ENCODE measurements at regions not wholly inside any gene's neighbourhood (a gene's known extent, or its start where the extent isn't known, plus 50 kb on each side); places are given as distances from the start of the nearest gene placed in this dataset.
"Not testable (repeated sequence)": the region's sequence is repeated elsewhere in the genome, so short reads cannot be mapped to it uniquely, and the experiment has no call there.

DNA sequence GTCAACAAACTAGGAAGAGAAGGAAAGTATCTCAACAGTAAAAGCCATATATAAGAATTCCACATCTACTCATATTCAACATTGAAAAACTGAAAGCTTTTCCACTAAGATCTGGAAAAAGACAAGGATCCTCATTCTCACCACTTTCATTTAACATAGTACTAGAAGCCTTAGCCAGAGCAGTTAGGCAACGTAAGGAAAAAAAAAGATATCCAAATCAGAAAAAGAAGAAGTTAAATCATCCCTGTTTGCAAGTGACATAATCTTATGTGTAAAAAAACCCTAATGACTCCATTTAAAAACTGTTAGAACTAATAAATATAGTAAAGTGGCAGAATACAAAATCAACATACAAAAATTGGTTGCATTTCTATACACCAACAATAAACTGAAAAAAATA, 426.2 kb downstream of the BCAT1 start:
- DNase-seq (ENCODE audit: low read depth in 2 of 2, low spot score in 1 of 2): no peak

DNA sequence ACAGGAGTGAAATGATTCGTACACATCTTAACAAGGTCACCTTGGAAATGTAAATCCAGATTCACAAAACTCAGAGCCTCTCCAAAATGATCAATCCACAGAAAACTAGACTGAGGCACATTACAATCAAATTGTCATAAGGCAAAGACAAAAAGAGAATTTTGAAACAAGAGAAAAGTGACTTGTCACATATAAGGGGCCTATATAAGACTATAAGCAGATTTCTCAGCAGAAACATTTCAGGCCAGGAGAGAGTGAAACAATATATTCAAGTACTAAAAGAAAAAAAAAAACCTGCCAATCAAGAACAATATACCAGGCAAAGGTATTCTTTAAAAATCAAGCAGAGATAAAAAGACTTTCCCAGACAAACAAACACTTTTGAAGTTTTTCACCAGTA, 429.1 kb downstream of the BCAT1 start:
- DNase-seq (ENCODE audit: low read depth in 2 of 2, low spot score in 1 of 2): no peak

DNA sequence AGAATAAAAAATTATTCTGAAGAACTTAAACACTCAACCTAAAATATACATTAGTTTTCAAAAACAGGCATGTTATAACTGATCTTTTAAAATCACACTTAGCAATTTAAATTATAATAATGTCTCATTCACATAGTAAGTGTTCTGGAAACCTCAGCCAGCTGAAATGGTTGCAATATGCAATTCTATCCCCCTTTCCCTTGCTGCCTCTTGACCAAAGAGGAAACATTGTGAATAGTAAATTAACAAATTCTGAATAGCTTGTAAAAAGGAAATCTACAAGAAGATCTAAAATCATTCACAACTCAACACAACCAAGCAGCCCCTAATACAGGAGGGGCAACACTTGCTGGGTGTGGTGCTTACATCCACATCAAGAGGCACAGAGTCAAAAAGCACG, 431.9 kb downstream of the BCAT1 start:
- DNase-seq (ENCODE audit: low read depth in 2 of 2, low spot score in 1 of 2): no peak

DNA sequence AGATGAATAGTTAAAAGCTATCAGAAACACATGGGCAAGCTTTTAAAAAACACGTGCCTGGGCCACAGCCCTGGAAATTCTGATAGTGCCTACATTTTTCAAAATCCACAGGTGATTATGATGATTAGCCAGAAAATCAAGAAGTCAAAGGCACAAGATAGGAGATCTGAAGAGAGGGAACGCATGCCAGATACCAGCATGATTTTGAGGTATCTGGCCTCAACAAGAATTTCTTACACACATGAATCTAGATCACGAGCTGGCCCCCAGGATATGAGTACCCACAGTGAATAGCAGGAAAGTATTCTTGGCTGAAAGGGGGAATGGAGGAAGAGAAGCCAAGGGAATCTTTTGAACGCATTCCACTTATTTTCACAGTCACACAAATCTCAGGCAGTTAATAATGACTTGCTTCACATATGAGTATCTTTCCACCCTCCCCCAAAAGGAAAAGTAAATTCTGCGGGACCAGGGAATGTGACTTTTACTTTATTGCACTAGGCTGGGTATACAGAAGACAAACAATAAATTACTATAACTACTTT, 438.2 kb downstream of the BCAT1 start:
- no peak for DNase-seq (ENCODE audit: low read depth in 2 of 2, low spot score in 1 of 2)

DNA sequence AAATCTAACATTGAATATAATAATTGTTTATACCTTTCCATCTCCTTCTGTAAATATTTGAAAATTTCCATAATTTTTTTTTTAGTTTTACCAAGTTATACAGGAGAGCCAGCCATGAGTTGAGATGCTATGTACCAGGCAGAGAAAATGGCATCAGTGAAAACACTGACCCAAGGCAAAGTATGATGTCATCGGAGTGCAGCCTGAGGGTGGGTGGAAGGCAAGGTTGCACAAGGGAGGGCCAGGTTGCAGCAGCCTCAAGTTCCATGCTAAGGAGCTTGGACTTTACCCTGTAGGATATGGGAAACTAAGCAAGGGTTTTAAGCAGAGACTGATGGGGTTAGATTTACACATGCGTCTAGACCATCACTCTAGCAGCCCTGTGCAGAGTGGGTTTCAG, 441.1 kb downstream of the BCAT1 start:
- no peak for DNase-seq (ENCODE audit: low read depth in 2 of 2, low spot score in 1 of 2)

DNA sequence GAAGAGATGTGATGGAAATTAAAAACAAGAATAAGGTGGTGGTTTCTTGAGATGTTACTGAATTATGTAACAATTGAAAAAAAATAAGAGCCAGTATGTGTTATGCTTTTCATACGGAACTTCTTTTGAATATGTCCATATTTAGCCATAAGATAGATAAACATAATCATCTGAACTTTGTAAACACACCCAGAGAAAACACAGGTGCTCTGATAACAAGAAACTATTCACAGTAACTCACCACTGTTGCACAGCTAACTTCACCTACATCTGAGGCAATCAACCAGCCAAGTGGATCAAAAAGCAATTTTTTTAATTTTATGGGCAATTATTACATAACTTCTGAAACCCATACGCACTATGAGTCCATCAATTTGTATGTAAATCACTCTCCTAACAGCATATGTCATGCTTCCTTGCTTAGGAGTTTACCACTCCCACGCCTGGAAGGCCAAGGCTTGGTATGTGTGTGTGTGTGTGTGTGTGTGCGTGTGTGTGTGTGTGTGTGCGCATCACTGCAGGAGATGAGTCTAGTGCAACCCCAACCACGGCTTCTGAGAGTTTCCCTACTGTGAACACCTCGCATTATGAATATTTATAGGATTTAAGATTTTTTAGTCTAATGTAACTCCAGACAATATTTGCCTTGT, 443.4 kb downstream of the BCAT1 start:
- no peak for DNase-seq (ENCODE audit: low read depth in 2 of 2, low spot score in 1 of 2)

DNA sequence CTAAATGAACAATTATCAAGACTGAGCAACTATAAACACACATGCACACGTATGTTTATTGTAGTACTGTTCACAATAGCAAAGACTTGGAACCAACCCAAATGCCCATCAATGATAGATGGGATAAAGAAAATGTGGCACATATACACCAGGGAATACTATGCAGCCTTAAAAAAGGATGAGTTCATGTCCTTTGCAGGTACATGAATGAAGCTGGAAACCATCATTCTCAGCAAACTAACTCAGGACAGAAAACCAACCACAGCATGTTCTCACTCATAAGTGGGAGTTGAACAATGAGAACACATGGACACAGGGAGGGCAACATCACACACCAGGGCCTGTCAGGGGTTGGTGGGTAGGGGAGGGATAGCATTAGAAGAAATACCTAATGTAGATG, 445.4 kb downstream of the BCAT1 start:
- not testable (repeated sequence) for DNase-seq (ENCODE audit: low read depth in 2 of 2, low spot score in 1 of 2)

DNA sequence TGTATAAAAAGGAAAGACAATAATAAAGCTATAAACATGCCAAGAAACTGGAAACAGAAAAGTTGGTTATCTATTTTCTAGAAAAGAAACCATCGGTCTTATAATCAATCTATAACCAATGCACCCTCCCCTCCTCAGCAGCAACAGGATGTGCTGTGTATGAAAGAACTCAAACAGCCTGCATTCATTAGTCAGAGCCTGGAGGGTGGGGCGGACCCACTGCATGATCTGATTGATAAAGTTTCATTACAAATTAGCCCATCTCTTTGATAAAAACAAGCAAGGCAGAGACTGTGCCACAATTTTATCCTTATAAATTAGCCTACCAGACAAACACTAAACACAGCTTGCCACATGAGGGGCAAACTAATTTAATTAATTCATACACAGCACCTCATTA, 448.1 kb downstream of the BCAT1 start:
- DNase-seq (ENCODE audit: low read depth in 2 of 2, low spot score in 1 of 2): no peak

DNA sequence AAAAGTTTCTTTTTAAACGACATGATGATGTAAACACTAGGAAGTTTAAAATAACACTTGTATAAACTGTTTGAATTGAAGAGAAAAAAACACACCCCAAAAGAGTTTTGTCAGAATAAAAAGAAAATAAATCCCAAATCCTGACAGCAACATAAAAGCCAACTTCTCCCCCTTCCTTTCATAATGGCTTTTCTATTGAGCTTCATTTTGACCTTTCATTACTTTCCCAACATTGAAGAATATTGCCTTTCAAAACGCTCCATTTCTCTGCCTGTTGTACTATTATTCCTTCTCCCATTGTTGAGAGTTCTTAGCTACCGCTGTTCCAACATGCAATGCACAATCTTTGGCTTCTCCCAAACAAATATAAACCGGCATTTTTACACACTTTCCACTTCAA, 448.5 kb downstream of the BCAT1 start:
- DNase-seq (ENCODE audit: low read depth in 2 of 2, low spot score in 1 of 2): no peak

DNA sequence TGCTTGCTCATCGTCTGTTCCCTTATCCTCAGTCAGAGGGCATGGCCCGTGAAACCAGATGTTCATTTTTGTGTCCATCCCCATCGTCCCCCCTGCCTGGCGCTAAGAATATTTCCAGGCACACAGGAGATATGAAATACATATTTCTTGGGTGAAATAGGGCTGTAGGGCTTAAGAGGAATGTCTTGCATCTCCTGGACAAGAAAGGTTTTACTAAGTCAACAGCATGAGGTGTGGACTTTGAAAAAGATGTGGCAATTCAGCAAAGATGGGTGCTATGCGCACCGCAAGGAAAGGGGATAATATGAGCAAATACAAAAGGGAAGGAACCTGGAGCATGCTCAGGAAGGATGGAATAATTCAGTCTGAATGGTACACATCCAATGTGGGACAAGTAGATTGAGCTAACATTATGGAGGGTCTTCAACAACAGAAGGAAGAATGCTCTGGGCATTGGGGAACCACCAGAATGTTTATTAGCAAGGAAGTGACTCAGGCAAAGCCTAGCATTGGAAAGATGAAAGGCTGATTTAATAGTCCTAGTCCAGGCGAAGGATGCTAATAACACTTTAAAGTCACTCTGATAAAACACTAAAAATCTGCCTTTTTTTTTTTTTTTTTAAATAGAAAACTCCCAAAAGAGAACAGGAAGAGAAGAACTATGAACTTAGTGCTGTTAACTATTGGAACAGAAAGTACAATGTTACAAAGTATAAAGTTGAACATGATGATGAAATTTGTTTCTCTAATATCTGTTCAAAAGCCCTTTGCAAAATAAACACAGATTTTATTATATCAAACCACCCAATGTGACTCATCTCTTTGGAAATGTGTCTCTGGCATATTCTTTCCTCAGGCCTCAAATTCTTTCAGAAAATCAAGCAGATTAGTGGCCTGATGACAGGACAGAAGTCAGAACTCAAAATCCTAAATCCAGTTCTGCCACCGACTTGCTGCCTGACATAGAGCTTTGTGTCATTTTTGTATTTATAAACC, 449.5 kb downstream of the BCAT1 start:
- no peak for DNase-seq (ENCODE audit: low read depth in 2 of 2, low spot score in 1 of 2)

DNA sequence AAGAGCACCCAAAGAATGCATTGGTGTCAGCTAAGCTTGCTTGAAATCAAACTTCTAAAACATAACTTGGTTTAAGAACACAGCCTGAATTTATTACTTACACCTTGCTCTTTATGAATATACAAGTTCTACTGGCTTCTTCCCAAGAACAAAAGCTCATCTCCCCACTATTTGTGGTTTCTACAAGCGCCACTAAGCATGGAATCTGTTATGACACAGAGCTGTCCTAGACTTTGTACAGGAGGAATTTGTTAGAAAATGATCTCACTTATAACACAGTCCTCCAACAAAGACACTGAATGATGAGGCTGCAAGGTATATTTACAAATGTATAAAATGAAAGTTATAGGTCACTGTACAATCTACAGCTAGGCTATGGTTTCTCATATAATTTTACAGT, 452.1 kb downstream of the BCAT1 start:
- no peak for DNase-seq (ENCODE audit: low read depth in 2 of 2, low spot score in 1 of 2)

DNA sequence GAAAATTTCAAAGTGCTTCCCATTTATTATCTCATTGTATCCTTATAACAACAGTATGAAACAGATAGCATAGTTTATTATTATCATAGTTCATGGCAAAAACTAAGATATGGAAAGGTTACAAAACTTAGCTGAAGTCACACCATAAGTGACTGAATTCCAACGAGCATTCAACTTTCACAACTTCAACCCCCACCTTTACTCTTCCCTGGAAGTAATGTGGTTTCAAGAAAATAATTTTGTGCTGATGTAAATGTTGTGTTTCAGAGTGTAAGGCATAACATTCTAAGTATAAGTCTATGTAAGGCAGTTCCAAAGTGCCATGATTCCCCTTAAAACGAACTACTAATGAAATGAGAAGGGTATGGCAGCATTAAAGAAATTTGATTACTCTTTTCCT, 454.5 kb downstream of the BCAT1 start:
- no peak for DNase-seq (ENCODE audit: low read depth in 2 of 2, low spot score in 1 of 2)

DNA sequence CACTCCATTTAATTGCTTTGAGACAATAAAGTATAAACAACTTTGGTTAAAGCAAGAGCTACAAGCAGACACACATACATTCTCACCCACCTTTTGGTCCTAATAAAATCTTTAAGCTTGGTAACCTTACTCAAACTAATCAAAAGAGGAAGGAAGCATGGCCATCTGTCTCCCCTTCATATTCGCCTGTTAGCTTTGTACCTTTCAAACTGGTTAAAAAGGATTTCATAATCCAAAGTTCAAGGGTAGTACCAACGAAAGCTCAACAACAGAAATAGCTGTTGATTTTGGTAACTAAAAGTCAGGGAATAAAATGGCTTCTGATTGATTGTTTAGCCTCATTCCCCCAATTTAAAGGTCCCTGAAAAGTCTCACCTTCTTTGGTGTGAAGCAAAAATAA, 456.9 kb downstream of the BCAT1 start:
- DNase-seq (ENCODE audit: low read depth in 2 of 2, low spot score in 1 of 2): no peak

DNA sequence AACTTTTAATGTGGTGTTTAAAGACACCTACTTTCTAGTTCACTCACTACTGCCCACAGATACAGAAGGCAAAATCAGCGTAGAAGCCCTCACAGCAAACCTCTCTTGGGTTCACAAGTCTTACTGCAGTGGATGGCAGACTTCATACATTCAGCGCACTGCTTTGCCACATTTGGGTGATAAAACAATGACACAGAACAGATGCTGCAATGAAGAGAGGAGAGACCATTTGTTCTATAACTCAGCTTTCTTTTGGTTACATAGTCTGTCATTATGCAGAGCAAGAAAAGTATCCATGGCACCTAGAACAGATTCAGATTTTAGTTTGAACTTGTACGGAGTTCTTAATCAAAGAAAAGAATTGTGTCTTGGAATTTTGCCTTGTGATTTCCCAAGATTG, 459.0 kb downstream of the BCAT1 start:
- no peak for DNase-seq (ENCODE audit: low read depth in 2 of 2, low spot score in 1 of 2)

DNA sequence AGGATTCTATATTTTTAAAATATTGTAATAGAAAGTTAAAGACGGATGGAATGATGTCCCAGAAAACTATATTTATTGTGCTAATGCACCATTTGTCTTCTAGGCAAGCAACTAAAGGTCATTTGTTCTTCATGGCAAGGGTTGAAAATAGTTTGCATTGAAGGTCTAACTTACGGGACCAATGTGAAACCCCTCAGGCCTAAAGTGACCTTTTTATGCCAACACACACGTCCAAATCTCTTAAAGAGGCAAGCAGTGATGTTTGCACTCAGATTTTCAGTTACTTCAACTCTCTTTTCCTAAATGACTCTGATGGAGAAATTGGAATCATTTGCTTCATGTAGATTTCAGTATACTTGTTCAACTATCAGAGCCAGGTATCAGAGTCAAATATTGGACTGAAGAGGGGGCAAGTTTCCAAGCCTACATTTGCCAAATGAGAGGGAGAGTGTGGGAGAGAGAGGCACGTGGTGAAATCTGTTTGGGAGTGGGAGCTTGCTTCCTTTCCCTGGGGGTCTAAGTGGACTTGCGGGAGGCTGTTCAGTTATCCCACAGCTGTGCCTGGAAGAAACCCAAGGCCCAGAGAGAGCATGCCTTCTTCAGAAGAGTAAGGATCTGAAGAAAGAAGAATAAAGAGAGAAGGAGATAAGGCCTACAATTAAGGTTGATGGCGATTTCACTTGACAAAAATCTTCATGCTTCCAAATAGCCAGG, 459.8 kb downstream of the BCAT1 start:
- DNase-seq (ENCODE audit: low read depth in 2 of 2, low spot score in 1 of 2): no peak

DNA sequence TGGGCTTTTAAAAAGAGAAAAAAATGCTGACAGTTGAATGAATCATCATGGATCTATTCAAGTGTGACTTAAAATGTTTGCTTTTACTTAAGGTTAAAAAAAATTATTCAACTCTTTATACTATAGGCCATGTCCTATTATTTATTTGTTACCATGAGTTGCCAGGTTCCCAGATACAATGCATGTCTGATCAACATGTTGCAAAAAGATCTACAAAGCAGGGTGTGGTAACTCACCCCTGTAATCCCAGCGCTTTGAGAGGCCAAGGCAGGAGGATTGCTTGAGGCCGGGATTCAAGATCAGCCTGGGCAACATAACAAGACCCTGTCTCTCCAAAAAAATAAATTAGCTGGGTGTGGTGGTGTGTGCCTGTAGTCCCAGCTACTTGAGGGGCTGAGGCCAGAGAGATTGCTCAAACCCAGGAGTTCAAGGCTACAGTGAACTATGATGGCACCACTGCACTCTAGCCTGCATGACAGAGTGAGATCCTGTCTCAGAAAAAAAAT, 460.8 kb downstream of the BCAT1 start:
- no peak for DNase-seq (ENCODE audit: low read depth in 2 of 2, low spot score in 1 of 2)

DNA sequence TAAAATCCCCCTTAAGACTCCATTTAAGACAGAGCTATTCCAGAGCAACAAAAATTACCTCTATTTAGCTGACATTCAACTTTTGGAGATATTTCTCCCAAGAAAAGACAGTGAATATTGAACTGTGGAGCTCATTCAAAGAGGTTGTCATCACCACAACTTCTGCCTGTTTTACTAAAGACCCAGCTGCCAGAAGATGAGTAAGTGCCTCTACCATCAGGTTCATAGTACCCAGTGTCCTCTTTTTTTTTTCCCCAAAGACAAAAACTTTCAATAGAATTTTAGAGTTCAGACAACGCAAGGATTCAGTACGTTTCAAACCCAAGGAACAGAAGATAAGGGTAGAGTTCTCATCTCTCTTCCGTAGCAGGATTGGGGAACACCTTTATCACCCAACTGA, 461.3 kb downstream of the BCAT1 start:
- no peak for DNase-seq (ENCODE audit: low read depth in 2 of 2, low spot score in 1 of 2)

DNA sequence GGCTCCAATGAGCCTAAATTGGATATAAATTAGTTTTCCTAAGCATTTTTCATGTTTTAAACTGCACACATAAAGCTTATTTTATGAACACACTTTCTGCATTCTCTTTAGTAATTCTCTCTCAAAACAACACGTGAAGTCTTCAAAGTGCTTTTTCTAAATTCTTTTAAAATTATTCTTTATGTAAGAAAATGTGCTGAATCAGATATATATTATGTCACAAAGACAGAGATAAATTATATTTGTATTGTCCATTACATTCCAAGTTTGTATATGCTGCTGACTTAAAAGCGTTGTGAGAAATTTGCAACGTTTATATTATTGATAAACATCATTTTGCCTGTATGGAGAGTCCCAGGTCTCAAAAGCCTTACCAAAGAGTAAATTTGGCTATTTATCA, 465.2 kb downstream of the BCAT1 start:
- DNase-seq (ENCODE audit: low read depth in 2 of 2, low spot score in 1 of 2): no peak

DNA sequence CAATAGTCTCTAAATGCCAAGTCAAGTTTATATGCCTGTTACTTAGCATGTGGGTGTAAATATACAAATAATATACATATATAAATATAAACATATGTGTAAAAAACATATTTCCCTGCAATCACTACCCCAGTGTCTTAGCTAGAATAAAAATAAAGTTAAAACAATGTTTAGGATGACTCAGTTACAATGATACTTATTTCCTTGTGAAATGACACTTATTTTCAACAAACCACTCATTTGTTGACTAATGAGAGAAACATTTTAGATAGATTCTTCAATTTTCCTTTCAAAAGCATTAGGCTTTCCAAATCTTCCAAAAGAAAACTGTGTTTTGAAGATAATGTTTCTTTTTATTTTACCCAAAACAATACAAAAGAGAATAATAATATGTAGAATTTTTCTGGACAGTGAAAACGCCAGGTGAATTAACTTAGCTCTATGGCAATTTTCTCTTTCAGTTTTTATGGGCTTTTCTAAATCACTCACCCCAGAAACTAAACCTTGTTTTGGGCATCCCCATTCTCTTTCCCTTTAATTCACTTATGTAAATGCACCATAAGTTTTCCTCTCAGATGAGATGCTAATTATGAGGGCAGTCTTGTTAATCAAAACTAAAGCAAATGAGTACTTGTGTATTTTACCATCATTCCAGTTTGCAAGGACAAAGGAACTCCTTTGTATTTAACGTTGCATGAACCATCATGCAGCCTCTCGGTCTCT, 465.9 kb downstream of the BCAT1 start:
- DNase-seq (ENCODE audit: low read depth in 2 of 2, low spot score in 1 of 2): no peak

DNA sequence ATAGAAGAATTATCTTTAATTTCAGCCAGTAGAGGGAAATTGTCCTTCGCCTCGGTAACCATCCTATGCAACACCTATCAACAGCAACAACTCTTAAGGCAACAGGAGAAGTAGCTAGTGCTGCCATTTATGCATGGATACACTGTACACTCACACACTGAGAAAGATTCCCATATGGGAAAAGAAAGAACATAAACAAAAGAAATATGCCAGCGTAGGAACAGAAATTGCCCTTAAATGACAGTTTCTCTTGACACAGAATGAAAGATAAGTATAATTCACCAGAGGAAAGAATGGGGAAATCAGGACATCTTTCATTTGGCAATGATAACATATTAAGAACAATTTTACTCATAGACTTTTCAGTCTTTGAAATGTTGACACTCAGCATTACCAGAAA, 466.9 kb downstream of the BCAT1 start:
- DNase-seq (ENCODE audit: low read depth in 2 of 2, low spot score in 1 of 2): no peak
